CD4-positive, alpha-beta T cell (primary cell): ENCODE measurements at regions not wholly inside any gene's neighbourhood (a gene's known extent, or its start where the extent isn't known, plus 50 kb on each side); places are given as distances from the start of the nearest gene placed in this dataset.

Source experiments
- ATAC-seq: fragments of 200-7000 bp; cut with Tn5 transposase; one replicate; pipeline ENCODE4 v1.10.0; 2022; ENCODE audit warnings: mild to moderate bottlenecking; ENCODE audit not compliant: poor library complexity
- CTCF ChIA-PET: fragments of 350-600 bp; sonication (Branson Sonifier 250); formaldehyde crosslinking; loops from one replicate; lab custom pipeline; 2021; ENCODE audit warnings: antibody characterized with exemption, inconsistent platforms; lab: Charles Lee
- POLR2A ChIA-PET: fragments of 350-600 bp; sonication (Branson Sonifier 250); formaldehyde crosslinking; loops from one replicate; lab custom pipeline; 2021; ENCODE audit warnings: antibody characterized with exemption, inconsistent platforms; lab: Charles Lee
- DNase-seq, 14 experiments: peaks; one replicate each; pipeline ENCODE4 v3.0.0-alpha.2; 2013 to 2020; ENCODE audit warnings: mixed read lengths in 2 of 14
- H3K27ac ChIP-seq, 2 donors: one replicate each; pipeline versions ENCODE4 v1.5.1 to v1.7.0; 2013; ENCODE audit warnings: low read length in 2 of 2, low read depth in 1 of 2, mild to moderate bottlenecking in 1 of 2
- H3K27me3 ChIP-seq, 2 experiments: 1 replicate in 1 of 2; 2 replicates in 1 of 2; pipeline versions ENCODE4 v1.6.1 to v1.7.0; 2013; ENCODE audit warnings: low read length in 2 of 2, control low read depth in 1 of 2, mild to moderate bottlenecking in 1 of 2, moderate library complexity in 1 of 2; ENCODE audit not compliant: insufficient read depth in 2 of 2, control insufficient read depth in 1 of 2
- H3K36me3 ChIP-seq: one replicate; pipeline ENCODE4 v1.6.1; 2013; ENCODE audit warnings: low read length, control low read depth; ENCODE audit not compliant: insufficient read depth
- H3K4me1 ChIP-seq: one replicate; pipeline ENCODE4 v1.6.1; 2013; ENCODE audit warnings: low read length, control low read depth; ENCODE audit not compliant: insufficient read depth
- H3K4me3 ChIP-seq: one replicate; pipeline ENCODE4 v1.5.1; 2013; ENCODE audit warnings: mild to moderate bottlenecking, low read length, moderate library complexity
- H3K9me3 ChIP-seq, 2 experiments: 1 replicate in 1 of 2; 2 replicates in 1 of 2; pipeline versions ENCODE4 v1.6.1 to v1.7.0; 2013; ENCODE audit warnings: low read length in 2 of 2, mild to moderate bottlenecking in 2 of 2, control low read depth in 1 of 2, moderate library complexity in 1 of 2; ENCODE audit not compliant: control insufficient read depth in 1 of 2, insufficient read depth in 1 of 2
- H3K27ac Mint-ChIP-seq: one replicate; pipeline ENCODE4 v1.8.0; 2020; ENCODE audit warnings: mixed read lengths
- H3K27me3 Mint-ChIP-seq: one replicate; pipeline ENCODE4 v1.8.0; 2021; ENCODE audit warnings: mixed read lengths
- H3K36me3 Mint-ChIP-seq: one replicate; pipeline ENCODE4 v1.8.0; 2021; ENCODE audit warnings: low read depth, mixed read lengths
- H3K4me1 Mint-ChIP-seq: one replicate; pipeline ENCODE4 v1.8.0; 2021; ENCODE audit warnings: low read depth, mixed read lengths
- H3K4me3 Mint-ChIP-seq: one replicate; pipeline ENCODE4 v1.8.0; 2020; ENCODE audit warnings: mild to moderate bottlenecking, mixed read lengths
- H3K9me3 Mint-ChIP-seq: one replicate; pipeline ENCODE4 v1.8.0; 2020; ENCODE audit warnings: mixed read lengths
- CTCF ChIP-seq: fragments of 200-600 bp; IDR thresholded peaks from one replicate; pipeline ENCODE4 v1.8.0; 2022; ENCODE audit warnings: antibody characterized with exemption, mild to moderate bottlenecking
- intact Hi-C, 2 experiments: fragments of 100-400 bp; cut with DNase I in 1 of 2; cut with micrococcal nuclease in 1 of 2; formaldehyde crosslinking; loops; one replicate each; pipeline versions ENCODE4 v1.15.1 to v1.9.0; 2023 to 2025; cut with DNase I, micrococcal nuclease

- H3K36me3 Mint-ChIP-seq = no peaks in the 10 kb centered on the region
- intact Hi-C loops = no loop called here
- Histone ChIP-seq H3K4me3 (no peak overlapping the region), H3K27me3 (no peaks in the 10 kb centered on the region), H3K36me3 (no peaks in the 10 kb centered on the region), H3K27ac (no peak overlapping the region), H3K4me1 (no peaks in the 10 kb centered on the region), H3K9me3 (no peaks in the 10 kb centered on the region)
- DNase-seq = no peak
- no peak overlapping the region for H3K4me3 Mint-ChIP-seq
- no peak for ATAC-seq
- H3K27ac Mint-ChIP-seq = no peak overlapping the region
- ChIA-PET CTCF (no interaction called here), POLR2A (no interaction called here)
- peaks cover 2% of the 10 kb centered on the region for H3K9me3 Mint-ChIP-seq
- no peaks in the 10 kb centered on the region for H3K4me1 Mint-ChIP-seq
- H3K27me3 Mint-ChIP-seq = no peaks in the 10 kb centered on the region
- no peak for TF ChIP-seq CTCF
Observed at GRCh38 chr1:103937763-103938357, 188.2 kb downstream of the AMY1C start.

DNA sequence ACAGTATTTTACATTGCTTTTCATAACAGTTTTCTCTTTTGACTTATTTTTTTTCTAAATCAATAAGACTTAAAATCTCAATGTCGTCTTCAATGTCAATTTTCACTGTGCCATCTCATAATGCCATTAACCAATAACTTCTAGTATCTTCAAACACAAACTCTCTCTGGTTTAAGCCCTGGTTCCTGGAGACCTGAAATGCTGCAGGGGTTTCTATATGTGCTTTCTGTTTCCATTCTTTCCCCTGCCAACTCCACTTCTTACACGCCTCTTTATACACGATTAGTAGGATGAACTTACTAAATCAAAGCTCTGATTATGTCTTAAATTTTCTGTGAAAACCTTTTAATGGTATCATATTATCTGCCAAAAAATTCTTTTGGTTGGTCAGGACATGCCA lies 191.4 kb downstream of the AMY1C start:
- Histone ChIP-seq H3K27ac (no peak overlapping the region), H3K27me3 (no peaks in the 10 kb centered on the region), H3K4me3 (no peak overlapping the region), H3K9me3 (no peaks in the 10 kb centered on the region), H3K4me1 (no peaks in the 10 kb centered on the region), H3K36me3 (no peaks in the 10 kb centered on the region)
- no peak for TF ChIP-seq CTCF
- no peak for DNase-seq
- H3K4me1 Mint-ChIP-seq = no peaks in the 10 kb centered on the region
- H3K36me3 Mint-ChIP-seq = no peaks in the 10 kb centered on the region
- H3K27ac Mint-ChIP-seq = no peak overlapping the region
- no peaks in the 10 kb centered on the region for H3K27me3 Mint-ChIP-seq
- ATAC-seq = no peak
- no peaks in the 10 kb centered on the region for H3K9me3 Mint-ChIP-seq
- intact Hi-C loops = no loop called here
- CTCF ChIA-PET = no interaction called here
- H3K4me3 Mint-ChIP-seq = no peak overlapping the region
- POLR2A ChIA-PET = no interaction called here

DNA sequence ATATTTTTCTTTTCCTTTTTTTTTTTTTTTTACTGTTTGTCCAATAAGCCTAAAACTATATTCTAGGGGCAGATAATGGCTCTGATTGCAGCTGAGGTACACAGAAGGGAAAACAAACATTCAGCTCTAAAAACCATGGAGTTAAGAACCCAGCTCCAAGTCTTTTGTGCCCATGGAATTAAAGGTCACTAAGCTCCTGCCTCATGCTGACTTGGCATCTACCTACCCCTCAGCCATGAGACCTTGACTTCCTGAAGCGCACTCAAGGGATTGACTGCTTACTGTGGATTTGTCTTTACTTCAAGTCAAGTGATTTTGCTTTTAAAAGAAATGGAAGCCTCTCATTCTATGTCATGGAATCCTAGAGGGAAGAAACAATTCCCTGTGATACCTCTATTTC lies 192.3 kb downstream of the AMY1C start:
- Histone ChIP-seq H3K4me1 (no peaks in the 10 kb centered on the region), H3K27me3 (no peaks in the 10 kb centered on the region), H3K36me3 (no peaks in the 10 kb centered on the region), H3K4me3 (no peak overlapping the region), H3K27ac (no peak overlapping the region), H3K9me3 (no peaks in the 10 kb centered on the region)
- ATAC-seq (no peak), DNase-seq (no peak)
- no peaks in the 10 kb centered on the region for H3K9me3 Mint-ChIP-seq
- H3K36me3 Mint-ChIP-seq = no peaks in the 10 kb centered on the region
- POLR2A ChIA-PET = no interaction called here
- intact Hi-C loops = no loop called here
- H3K27me3 Mint-ChIP-seq = no peaks in the 10 kb centered on the region
- no peaks in the 10 kb centered on the region for H3K4me1 Mint-ChIP-seq
- no peak overlapping the region for H3K27ac Mint-ChIP-seq
- no peak for TF ChIP-seq CTCF
- H3K4me3 Mint-ChIP-seq = no peak overlapping the region
- CTCF ChIA-PET = no interaction called here
